Embryonic facial prominence (tissue), 1 donor: ENCODE measurements at regions not wholly inside any gene's neighbourhood (a gene's known extent, or its start where the extent isn't known, plus 50 kb on each side); places are given as distances from the start of the nearest gene placed in this dataset.
"Not testable (repeated sequence)": the region's sequence is repeated elsewhere in the genome, so short reads cannot be mapped to it uniquely, and the experiment has no call there.

Experiments used
- DNase-seq: peaks from one replicate; pipeline ENCODE4 v3.0.0-alpha.2; 2016; ENCODE audit errors: extremely low spot score

- not testable (repeated sequence) for DNase-seq
These were observed 109.5 kb downstream of the FOXD4L6 start for GRCh38 chr9:41018948-41019347.

- DNase-seq: not testable (repeated sequence)
These were observed 111.8 kb downstream of the FOXD4L6 start for GRCh38 chr9:41016699-41017098.

- DNase-seq: not testable (repeated sequence)
These were observed 128.4 kb downstream of the FOXD4L6 start for GRCh38 chr9:40999952-41000700.

GRCh38 chr9:40995490-40995889 is 133.0 kb downstream of the FOXD4L6 start:
- not testable (repeated sequence) for DNase-seq

- DNase-seq: not testable (repeated sequence)
These were observed 134.6 kb downstream of the FOXD4L6 start for GRCh38 chr9:40993842-40994241.

- not testable (repeated sequence) for DNase-seq
These were observed 135.1 kb downstream of the FOXD4L6 start for GRCh38 chr9:40993375-40993774.

- DNase-seq: not testable (repeated sequence)
These were observed 136.0 kb downstream of the FOXD4L6 start for GRCh38 chr9:40992472-40992821.

- peak; percentile 94 for DNase-seq
These were observed 136.6 kb downstream of the FOXD4L6 start for GRCh38 chr9:40991741-40992471.

- not testable (repeated sequence) for DNase-seq
These were observed 137.3 kb downstream of the FOXD4L6 start for GRCh38 chr9:40991100-40991740.

- not testable (repeated sequence) for DNase-seq
These were observed 142.1 kb downstream of the FOXD4L6 start for GRCh38 chr9:40986332-40986731.

GRCh38 chr9:40975351-40975750 is 153.1 kb downstream of the FOXD4L6 start:
- not testable (repeated sequence) for DNase-seq

- DNase-seq: not testable (repeated sequence)
These were observed 153.6 kb downstream of the FOXD4L6 start for GRCh38 chr9:40974912-40975311.

- DNase-seq: not testable (repeated sequence)
These were observed 156.7 kb downstream of the FOXD4L6 start for GRCh38 chr9:40971773-40972172.

GRCh38 chr9:40970340-40970739 is 158.1 kb downstream of the FOXD4L6 start:
- DNase-seq: not testable (repeated sequence)

- not testable (repeated sequence) for DNase-seq
These were observed 166.0 kb downstream of the FOXD4L6 start for GRCh38 chr9:40962461-40962860.

GRCh38 chr9:40951876-40952494 is 176.5 kb downstream of the FOXD4L6 start:
- DNase-seq: not testable (repeated sequence)

GRCh38 chr9:40946228-40946627 is 182.3 kb downstream of the FOXD4L6 start:
- DNase-seq: not testable (repeated sequence)

GRCh38 chr9:40942730-40943129 is 185.8 kb downstream of the FOXD4L6 start:
- not testable (repeated sequence) for DNase-seq

- DNase-seq: not testable (repeated sequence)
These were observed 188.6 kb downstream of the FOXD4L6 start for GRCh38 chr9:40939888-40940209.

- not testable (repeated sequence) for DNase-seq
These were observed 189.1 kb downstream of the FOXD4L6 start for GRCh38 chr9:40939201-40939887.

- no peak for DNase-seq
These were observed 193.1 kb downstream of the FOXD4L6 start for GRCh38 chr9:40935336-40935735.
